GM13976 (cell line): ENCODE measurements at regions not wholly inside any gene's neighbourhood (a gene's known extent, or its start where the extent isn't known, plus 50 kb on each side); places are given as distances from the start of the nearest gene placed in this dataset.

Source experiments
- DNase-seq: peaks from one replicate; pipeline ENCODE4 v3.0.0; 2012; ENCODE audit warnings: low spot score
- in situ Hi-C: fragments of 300-500 bp; cut with MboI; formaldehyde crosslinking; loops from one replicate; pipeline ENCODE4 v1.12.0; 2022; ENCODE audit warnings: low sequenced_read_pairs, mixed read lengths, inconsistent platforms; ENCODE audit not compliant: unreplicated experiment
- TF ChIP-seq, protein P1 (sequence below): IDR thresholded peaks from 2 replicates; pipeline ENCODE4 v1.5.1; 2012; ENCODE audit warnings: borderline replicate concordance, mild to moderate bottlenecking; ENCODE audit not compliant: insufficient read depth; ENCODE audit errors: extremely low read depth, missing control alignments, control extremely low read depth

DNA sequence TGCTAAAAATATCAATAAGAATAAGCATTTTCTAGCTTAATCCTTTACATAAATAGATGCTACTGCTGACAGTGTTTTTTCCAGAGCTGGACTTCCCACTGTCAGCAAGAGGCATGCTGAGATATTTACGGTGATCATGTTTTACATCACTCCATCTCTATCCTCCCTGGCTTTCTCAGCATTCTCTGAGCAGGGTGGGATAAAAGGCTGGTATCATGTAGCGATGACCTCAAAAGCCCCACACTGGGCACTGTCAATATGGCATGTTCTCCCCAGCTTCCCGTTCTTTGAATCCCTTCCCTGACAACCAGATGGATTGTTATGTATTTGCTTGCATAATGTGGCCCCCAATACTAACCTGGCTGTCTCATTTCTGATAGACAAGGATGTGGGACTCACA is 83.2 kb upstream of the EPHA4 start:
- TF ChIP-seq, protein P1, sequence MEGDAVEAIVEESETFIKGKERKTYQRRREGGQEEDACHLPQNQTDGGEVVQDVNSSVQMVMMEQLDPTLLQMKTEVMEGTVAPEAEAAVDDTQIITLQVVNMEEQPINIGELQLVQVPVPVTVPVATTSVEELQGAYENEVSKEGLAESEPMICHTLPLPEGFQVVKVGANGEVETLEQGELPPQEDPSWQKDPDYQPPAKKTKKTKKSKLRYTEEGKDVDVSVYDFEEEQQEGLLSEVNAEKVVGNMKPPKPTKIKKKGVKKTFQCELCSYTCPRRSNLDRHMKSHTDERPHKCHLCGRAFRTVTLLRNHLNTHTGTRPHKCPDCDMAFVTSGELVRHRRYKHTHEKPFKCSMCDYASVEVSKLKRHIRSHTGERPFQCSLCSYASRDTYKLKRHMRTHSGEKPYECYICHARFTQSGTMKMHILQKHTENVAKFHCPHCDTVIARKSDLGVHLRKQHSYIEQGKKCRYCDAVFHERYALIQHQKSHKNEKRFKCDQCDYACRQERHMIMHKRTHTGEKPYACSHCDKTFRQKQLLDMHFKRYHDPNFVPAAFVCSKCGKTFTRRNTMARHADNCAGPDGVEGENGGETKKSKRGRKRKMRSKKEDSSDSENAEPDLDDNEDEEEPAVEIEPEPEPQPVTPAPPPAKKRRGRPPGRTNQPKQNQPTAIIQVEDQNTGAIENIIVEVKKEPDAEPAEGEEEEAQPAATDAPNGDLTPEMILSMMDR = no peak
- in situ Hi-C loops = no loop called here
- DNase-seq = no peak

DNA sequence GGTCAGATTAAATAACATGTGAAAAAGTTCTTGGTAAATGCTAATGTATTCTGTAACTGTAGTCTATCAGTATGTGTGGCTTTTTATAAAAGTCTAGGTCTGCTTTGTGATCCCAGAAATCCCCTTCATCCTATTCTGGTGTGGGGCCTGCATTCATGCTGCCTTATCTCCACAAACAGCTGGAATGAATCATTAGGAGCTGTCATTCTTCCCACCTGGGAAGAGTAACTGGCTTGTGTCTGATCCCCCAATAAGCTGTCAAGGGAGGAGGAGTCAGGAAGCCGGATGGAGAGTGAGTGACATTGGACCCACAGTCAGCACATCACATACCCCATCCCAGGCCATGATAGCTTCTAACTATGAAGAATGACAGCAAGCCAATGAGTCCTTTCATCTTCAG is 81.1 kb upstream of the EPHA4 start:
- in situ Hi-C loops = no loop called here
- no peak for DNase-seq
- TF ChIP-seq, protein P1 = no peak

DNA sequence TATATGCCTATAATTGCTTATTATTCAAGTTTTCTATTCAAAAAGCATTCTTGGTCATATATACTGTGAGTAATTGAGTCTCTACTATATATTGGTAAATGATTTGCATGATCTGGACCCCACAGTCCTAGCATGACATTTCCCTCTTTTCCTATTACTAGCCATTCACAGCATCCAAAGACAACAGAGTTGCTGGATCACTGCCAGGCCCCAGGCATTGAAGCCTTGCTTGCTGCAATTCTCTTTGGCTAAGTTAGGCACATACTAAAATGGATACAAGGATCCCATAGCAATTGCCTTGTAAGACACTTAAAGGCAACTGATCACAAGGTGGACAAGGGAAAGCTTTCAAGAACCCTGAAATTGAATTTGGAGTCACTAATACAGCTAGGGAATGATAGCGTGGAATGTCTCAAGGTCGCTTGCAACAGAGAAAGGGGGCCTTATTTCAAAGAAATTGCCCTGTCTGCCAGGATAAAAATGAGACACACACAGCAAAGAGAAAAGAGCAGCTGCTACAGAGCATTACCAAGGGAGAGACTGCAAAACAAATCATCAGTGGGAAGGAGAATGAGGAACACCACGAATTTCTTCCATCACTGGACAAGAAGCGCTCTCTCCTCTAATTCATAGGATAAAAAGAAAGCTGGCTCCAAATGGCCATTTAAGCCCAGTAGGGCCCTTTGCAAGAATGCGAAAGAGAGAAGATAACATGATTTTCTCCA is 77.1 kb upstream of the EPHA4 start:
- in situ Hi-C loops = no loop called here
- DNase-seq = no peak
- TF ChIP-seq, protein P1 = no peak

DNA sequence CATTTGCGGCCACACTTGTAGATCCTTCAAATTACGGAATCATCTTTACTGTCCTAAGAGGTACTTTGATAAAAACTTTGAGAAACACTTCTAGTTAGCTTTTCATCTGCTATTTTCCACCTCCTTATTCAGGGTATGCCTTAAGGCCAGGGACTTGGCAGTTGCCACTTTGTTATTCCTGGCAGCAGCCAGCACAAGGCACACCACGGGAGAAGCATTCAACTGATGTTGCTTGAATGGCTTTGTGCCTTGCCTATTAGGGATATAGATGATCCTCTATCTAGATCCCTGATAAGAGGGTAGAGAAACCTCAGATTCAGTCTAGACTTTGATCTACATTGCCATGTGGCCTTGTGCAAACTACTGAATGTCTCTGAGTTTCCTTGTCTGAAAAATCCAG is 70.3 kb upstream of the EPHA4 start:
- TF ChIP-seq, protein P1 = no peak
- DNase-seq = no peak
- in situ Hi-C loops = no loop called here

DNA sequence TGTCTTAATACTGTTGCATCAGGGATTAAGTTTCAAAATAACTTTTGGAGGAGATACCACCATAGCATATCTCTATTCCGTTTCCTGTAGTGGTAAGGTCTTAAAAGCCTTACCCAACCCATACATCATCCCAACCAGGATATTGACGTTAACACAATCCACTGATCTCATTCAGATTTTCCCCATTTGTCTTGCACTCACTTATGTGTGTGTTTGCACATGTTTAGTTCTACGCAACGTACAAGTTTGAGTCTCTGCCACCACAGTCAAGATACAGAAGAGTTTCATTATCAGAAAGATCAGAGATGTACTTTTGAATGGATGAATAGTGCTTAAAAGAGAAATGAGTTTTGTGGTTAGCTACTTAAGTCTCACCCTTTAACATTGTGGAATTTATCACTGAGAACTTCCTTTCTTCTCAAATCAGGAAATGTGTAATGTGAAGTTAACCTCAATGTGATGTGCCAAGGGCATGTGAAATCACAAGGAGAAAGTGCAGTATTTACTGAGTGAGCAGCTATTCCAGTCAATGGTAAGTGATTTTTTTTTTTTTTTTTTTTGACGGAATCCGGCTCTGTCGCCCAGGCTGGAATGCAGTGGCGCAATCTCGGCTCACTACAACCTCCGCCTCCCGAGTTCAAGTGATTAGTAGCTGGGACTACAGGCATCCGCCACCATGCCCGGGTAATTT is 69.2 kb upstream of the EPHA4 start:
- no peak for DNase-seq
- TF ChIP-seq, protein P1 = no peak
- in situ Hi-C loops = no loop called here

DNA sequence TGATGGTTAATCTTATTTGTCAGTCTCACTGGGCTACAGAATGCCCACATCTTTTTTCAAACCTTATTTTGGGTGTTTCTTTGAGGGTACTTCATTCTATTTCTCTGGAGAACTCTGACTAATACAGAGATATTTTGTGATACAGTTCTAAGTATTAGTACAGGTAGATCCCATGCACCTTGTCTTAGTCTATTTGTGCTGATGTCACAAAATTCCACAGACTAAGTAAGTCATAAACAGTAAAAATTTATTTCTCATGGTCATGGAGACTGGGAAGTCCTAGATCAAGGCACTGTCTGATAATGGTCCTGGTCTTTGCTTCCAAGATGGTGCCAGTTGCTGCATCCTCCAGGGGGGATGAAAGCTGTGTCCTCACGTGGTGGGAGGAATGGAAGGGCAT is 68.6 kb upstream of the EPHA4 start:
- in situ Hi-C loops = no loop called here
- no peak for DNase-seq
- TF ChIP-seq, protein P1 = no peak
